Loucy (cell line): ENCODE measurements at regions not wholly inside any gene's neighbourhood (a gene's known extent, or its start where the extent isn't known, plus 50 kb on each side); places are given as distances from the start of the nearest gene placed in this dataset.

Experiments
- EZH2phosphoT487 ChIP-seq: fragments of 200-600 bp; IDR thresholded peaks from 2 replicates; pipeline ENCODE4 v1.6.1; 2018; ENCODE audit warnings: antibody characterized with exemption, mild to moderate bottlenecking, moderate library complexity, borderline replicate concordance
- TF ChIP-seq, protein P1 (sequence below): fragments of 200-600 bp; sonication (generic); conservative IDR thresholded peaks from 2 replicates; pipeline ENCODE4 v1.5.1; 2014; ENCODE audit warnings: mild to moderate bottlenecking, antibody characterized with exemption, low read length

DNA sequence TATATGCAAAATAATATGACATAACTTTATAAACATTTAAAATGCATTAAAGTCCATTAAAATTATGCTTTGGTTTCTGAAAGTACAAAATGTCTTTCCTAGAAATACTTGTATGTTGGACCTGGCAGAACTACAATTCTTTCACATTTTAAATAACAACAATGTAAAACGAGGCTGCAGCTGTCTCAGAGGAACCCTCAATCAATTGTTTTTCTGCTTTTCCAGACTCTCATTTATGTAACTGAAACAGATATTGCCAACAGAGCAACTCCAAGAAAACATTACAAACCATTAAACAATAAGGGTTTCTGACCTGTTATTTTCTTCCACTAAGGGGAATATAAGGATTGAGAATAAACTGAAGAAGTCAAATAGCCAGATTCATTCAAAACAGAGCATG is 1193.4 kb downstream of the NCAM2 start:
- TF ChIP-seq, protein P1, sequence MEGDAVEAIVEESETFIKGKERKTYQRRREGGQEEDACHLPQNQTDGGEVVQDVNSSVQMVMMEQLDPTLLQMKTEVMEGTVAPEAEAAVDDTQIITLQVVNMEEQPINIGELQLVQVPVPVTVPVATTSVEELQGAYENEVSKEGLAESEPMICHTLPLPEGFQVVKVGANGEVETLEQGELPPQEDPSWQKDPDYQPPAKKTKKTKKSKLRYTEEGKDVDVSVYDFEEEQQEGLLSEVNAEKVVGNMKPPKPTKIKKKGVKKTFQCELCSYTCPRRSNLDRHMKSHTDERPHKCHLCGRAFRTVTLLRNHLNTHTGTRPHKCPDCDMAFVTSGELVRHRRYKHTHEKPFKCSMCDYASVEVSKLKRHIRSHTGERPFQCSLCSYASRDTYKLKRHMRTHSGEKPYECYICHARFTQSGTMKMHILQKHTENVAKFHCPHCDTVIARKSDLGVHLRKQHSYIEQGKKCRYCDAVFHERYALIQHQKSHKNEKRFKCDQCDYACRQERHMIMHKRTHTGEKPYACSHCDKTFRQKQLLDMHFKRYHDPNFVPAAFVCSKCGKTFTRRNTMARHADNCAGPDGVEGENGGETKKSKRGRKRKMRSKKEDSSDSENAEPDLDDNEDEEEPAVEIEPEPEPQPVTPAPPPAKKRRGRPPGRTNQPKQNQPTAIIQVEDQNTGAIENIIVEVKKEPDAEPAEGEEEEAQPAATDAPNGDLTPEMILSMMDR, result no peak
- no peak for TF ChIP-seq EZH2phosphoT487
